ENCODE measurements at regions not wholly inside any gene's neighbourhood (a gene's known extent, or its start where the extent isn't known, plus 50 kb on each side); places are given as distances from the start of the nearest gene placed in this dataset.

GRCh38 chr12:81958406-81958805, 199.3 kb upstream of the PPFIA2 start:
- no peak for DNase-seq (ENCODE audit: low read depth, low spot score)

- no peak for DNase-seq (ENCODE audit: low read depth, low spot score)
Observed at GRCh38 chr12:81957631-81958030, 198.5 kb upstream of the PPFIA2 start.

- DNase-seq (ENCODE audit: low read depth, low spot score) = no peak
Observed at GRCh38 chr12:81956468-81956860, 197.3 kb upstream of the PPFIA2 start.

- DNase-seq (ENCODE audit: low read depth, low spot score) = no peak
Observed at GRCh38 chr12:81953541-81953940, 194.4 kb upstream of the PPFIA2 start.

GRCh38 chr12:81950871-81951270, 191.7 kb upstream of the PPFIA2 start:
- DNase-seq (ENCODE audit: low read depth, low spot score) = no peak

GRCh38 chr12:81949841-81950308, 190.7 kb upstream of the PPFIA2 start:
- no peak for DNase-seq (ENCODE audit: low read depth, low spot score)

- DNase-seq (ENCODE audit: low read depth, low spot score) = no peak
Observed at GRCh38 chr12:81949416-81949815, 190.3 kb upstream of the PPFIA2 start.

GRCh38 chr12:81944886-81945285, 185.7 kb upstream of the PPFIA2 start:
- DNase-seq (ENCODE audit: low read depth, low spot score) = no peak

GRCh38 chr12:81942594-81942993, 183.4 kb upstream of the PPFIA2 start:
- no peak for DNase-seq (ENCODE audit: low read depth, low spot score)

GRCh38 chr12:81930037-81930436, 170.9 kb upstream of the PPFIA2 start:
- no peak for DNase-seq (ENCODE audit: low read depth, low spot score)

GRCh38 chr12:81896771-81897170, 137.6 kb upstream of the PPFIA2 start:
- no peak for DNase-seq (ENCODE audit: low read depth, low spot score)

- DNase-seq (ENCODE audit: low read depth, low spot score) = no peak
Observed at GRCh38 chr12:81888961-81889360, 129.8 kb upstream of the PPFIA2 start.

GRCh38 chr12:81888106-81888740, 129.1 kb upstream of the PPFIA2 start:
- no peak for DNase-seq (ENCODE audit: low read depth, low spot score)

- no peak for DNase-seq (ENCODE audit: low read depth, low spot score)
Observed at GRCh38 chr12:81874586-81874985, 115.4 kb upstream of the PPFIA2 start.

- no peak for DNase-seq (ENCODE audit: low read depth, low spot score)
Observed at GRCh38 chr12:81874166-81874565, 115.0 kb upstream of the PPFIA2 start.

- DNase-seq (ENCODE audit: low read depth, low spot score) = no peak
Observed at GRCh38 chr12:81872400-81872799, 113.2 kb upstream of the PPFIA2 start.

GRCh38 chr12:81866081-81866480, 106.9 kb upstream of the PPFIA2 start:
- no peak for DNase-seq (ENCODE audit: low read depth, low spot score)

GRCh38 chr12:81863406-81863805, 104.3 kb upstream of the PPFIA2 start:
- no peak for DNase-seq (ENCODE audit: low read depth, low spot score)

- no peak for DNase-seq (ENCODE audit: low read depth, low spot score)
Observed at GRCh38 chr12:81859521-81859920, 100.4 kb upstream of the PPFIA2 start.

GRCh38 chr12:81843599-81843998, 84.4 kb upstream of the PPFIA2 start:
- no peak for DNase-seq (ENCODE audit: low read depth, low spot score)

- no peak for DNase-seq (ENCODE audit: low read depth, low spot score)
Observed at GRCh38 chr12:81835783-81836182, 76.6 kb upstream of the PPFIA2 start.

GRCh38 chr12:81819991-81820633, 61.0 kb upstream of the PPFIA2 start:
- no peak for DNase-seq (ENCODE audit: low read depth, low spot score)

GRCh38 chr12:81815611-81816010, 56.5 kb upstream of the PPFIA2 start:
- DNase-seq (ENCODE audit: low read depth, low spot score) = no peak

GRCh38 chr12:81811778-81812125, 52.6 kb upstream of the PPFIA2 start:
- DNase-seq (ENCODE audit: low read depth, low spot score) = no peak

All from iPS DF 19.7 (cell line).